SK-N-SH treated with all-trans-retinoic acid at 6 μM for 48 hours (cell line): ENCODE measurements at regions not wholly inside any gene's neighbourhood (a gene's known extent, or its start where the extent isn't known, plus 50 kb on each side); places are given as distances from the start of the nearest gene placed in this dataset.
A peak's percentile ranks its signal among the peaks of the same experiment; 100 is the strongest.

Experiments used
- ATAC-seq: fragments of 200-7000 bp; cut with Tn5 transposase; 3 replicates; pipeline ENCODE4 v1.9.1; 2020; ENCODE audit warnings: mild to moderate bottlenecking, moderate library complexity
- ARNTL ChIP-seq: fragments of 450-650 bp; formaldehyde crosslinking; IDR thresholded peaks from 2 replicates; pipeline ENCODE4 v1.5.0; 2020; ENCODE audit warnings: low read depth, mild to moderate bottlenecking, moderate library complexity, borderline replicate concordance
- BACH2 ChIP-seq: fragments of 250-450 bp; sonication (Bioruptor Pico); IDR thresholded peaks from 2 replicates; pipeline ENCODE4 v1.9.0; 2021; ENCODE audit warnings: mild to moderate bottlenecking, borderline replicate concordance
- CREB5 ChIP-seq: fragments of 250-450 bp; sonication (Bioruptor Pico); IDR thresholded peaks from 2 replicates; pipeline ENCODE4 v1.5.1; 2020; ENCODE audit warnings: low read depth, mild to moderate bottlenecking, moderate library complexity
- CSDC2 ChIP-seq: fragments of 250-450 bp; sonication (Bioruptor Pico); IDR thresholded peaks from 2 replicates; pipeline ENCODE4 v1.5.0; 2020; ENCODE audit warnings: mild to moderate bottlenecking, moderate library complexity
- ESRRG ChIP-seq: fragments of 250-450 bp; sonication (Bioruptor Pico); IDR thresholded peaks from 2 replicates; pipeline ENCODE4 v1.6.1; 2021; ENCODE audit warnings: mild to moderate bottlenecking
- GLIS3 ChIP-seq: fragments of 250-450 bp; sonication (Bioruptor Pico); IDR thresholded peaks from 2 replicates; pipeline ENCODE4 v1.5.0; 2020; ENCODE audit warnings: mild to moderate bottlenecking, moderate library complexity
- ISL1 ChIP-seq: fragments of 250-450 bp; sonication (Bioruptor Pico); IDR thresholded peaks from 2 replicates; pipeline ENCODE4 v2.1.2; 2022; ENCODE audit warnings: mild to moderate bottlenecking, moderate library complexity
- OSR1 ChIP-seq: fragments of 250-450 bp; sonication (Bioruptor Pico); IDR thresholded peaks from 2 replicates; pipeline ENCODE4 v1.8.0; 2022; ENCODE audit warnings: moderate library complexity, mild to moderate bottlenecking, inconsistent platforms
- PPARA ChIP-seq: fragments of 250-450 bp; sonication (Bioruptor Pico); IDR thresholded peaks from 2 replicates; pipeline ENCODE4 v1.5.0; 2020; ENCODE audit warnings: mild to moderate bottlenecking, borderline replicate concordance
- RARB ChIP-seq: fragments of 250-450 bp; sonication (Bioruptor Pico); IDR thresholded peaks from 2 replicates; pipeline ENCODE4 v1.8.0; 2021; ENCODE audit warnings: mild to moderate bottlenecking, moderate library complexity
- SNAI2 ChIP-seq: fragments of 250-450 bp; sonication (Bioruptor Pico); IDR thresholded peaks from 2 replicates; pipeline ENCODE4 v1.5.0; 2020; ENCODE audit warnings: mild to moderate bottlenecking, moderate library complexity
- TCF4 ChIP-seq: fragments of 250-450 bp; sonication (Bioruptor Pico); IDR thresholded peaks from 2 replicates; pipeline ENCODE4 v1.8.0; 2021; ENCODE audit warnings: mild to moderate bottlenecking, moderate library complexity, borderline replicate concordance
- TSHZ2 ChIP-seq: fragments of 250-450 bp; sonication (Bioruptor Pico); IDR thresholded peaks from 2 replicates; pipeline ENCODE4 v1.5.0; 2020; ENCODE audit warnings: mild to moderate bottlenecking, moderate library complexity
- ZC3H10 ChIP-seq: fragments of 250-450 bp; sonication (Bioruptor Pico); IDR thresholded peaks from 2 replicates; pipeline ENCODE4 v1.5.1; 2021; ENCODE audit warnings: mild to moderate bottlenecking, moderate library complexity
- ZFP3 ChIP-seq: fragments of 250-450 bp; sonication (Bioruptor Pico); IDR thresholded peaks from 2 replicates; pipeline ENCODE4 v1.5.0; 2020; ENCODE audit warnings: mild to moderate bottlenecking, moderate library complexity
- ZFP30 ChIP-seq: fragments of 450-650 bp; formaldehyde crosslinking; IDR thresholded peaks from 2 replicates; pipeline ENCODE4 v1.5.0; 2022; ENCODE audit warnings: mild to moderate bottlenecking, moderate library complexity
- ZNF565 ChIP-seq: fragments of 450-650 bp; formaldehyde crosslinking; conservative IDR thresholded peaks from 2 replicates; pipeline ENCODE4 v1.5.0; 2020; ENCODE audit warnings: low read depth, mild to moderate bottlenecking, moderate library complexity
- ZNF8 ChIP-seq: fragments of 450-650 bp; formaldehyde crosslinking; IDR thresholded peaks from 2 replicates; pipeline ENCODE4 v1.5.0; 2020; ENCODE audit warnings: mild to moderate bottlenecking, moderate library complexity
- TF ChIP-seq, protein P1 (sequence below): fragments of 250-450 bp; sonication (Bioruptor Pico); IDR thresholded peaks from 2 replicates; pipeline ENCODE4 v1.5.1; 2021; ENCODE audit warnings: mild to moderate bottlenecking, moderate library complexity
- TF ChIP-seq, protein P2 (sequence below): fragments of 250-450 bp; sonication (Bioruptor Pico); IDR thresholded peaks from 2 replicates; pipeline ENCODE4 v1.8.0; 2021; ENCODE audit warnings: low read depth, mild to moderate bottlenecking, moderate library complexity, borderline replicate concordance
- TF ChIP-seq, protein P3 (sequence below): fragments of 250-450 bp; sonication (Bioruptor Pico); IDR thresholded peaks from 2 replicates; pipeline ENCODE4 v1.8.0; 2020; ENCODE audit warnings: mild to moderate bottlenecking, moderate library complexity, borderline replicate concordance

DNA sequence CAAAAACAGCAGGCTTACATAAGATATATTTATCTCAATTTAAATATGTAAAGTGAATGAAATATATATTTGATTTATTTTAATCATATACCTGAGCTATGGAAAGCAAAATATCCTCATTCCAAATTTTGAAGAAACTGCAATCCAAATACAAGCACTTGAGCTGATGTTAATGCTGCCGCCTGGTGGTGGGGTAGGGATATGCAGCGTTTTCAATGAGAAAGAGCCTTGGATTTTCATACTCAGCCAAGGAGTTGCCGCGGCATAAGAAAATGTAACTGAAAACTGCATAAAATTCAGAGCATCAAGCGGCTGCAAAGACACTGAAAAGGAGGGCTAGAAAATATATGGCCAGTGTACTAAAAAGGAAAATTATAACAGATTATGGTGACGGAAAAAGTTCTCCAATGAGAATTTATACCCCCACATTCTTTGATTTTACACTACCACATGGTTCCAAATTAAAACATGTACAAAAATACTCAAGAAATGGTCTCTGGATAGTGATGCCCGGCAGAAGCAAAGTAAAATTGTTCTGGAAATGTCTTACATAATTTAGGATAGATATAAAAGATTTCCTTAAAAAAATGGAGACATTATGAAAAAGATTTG, 660.3 kb upstream of the PITX2 start:
- peak; percentile 57; the same call in 1 of the 3 replicates for ATAC-seq
- TF ChIP-seq GLIS3 (CRISPR knock-in tag): no peak
- no peak for TF ChIP-seq ZFP3
- no peak for TF ChIP-seq ZNF8 (CRISPR knock-in tag)

GRCh38 chr4:111296466-111296865, 673.6 kb upstream of the PITX2 start:
- peak; percentile 84; the same call in 1 of the 2 replicates for TF ChIP-seq GLIS3 (CRISPR knock-in tag)
- TF ChIP-seq ZFP30 (CRISPR knock-in tag): no peak
- TF ChIP-seq TCF4 (CRISPR knock-in tag): peak; percentile 85
- no peak for TF ChIP-seq OSR1 (CRISPR knock-in tag)
- TF ChIP-seq, protein P1, sequence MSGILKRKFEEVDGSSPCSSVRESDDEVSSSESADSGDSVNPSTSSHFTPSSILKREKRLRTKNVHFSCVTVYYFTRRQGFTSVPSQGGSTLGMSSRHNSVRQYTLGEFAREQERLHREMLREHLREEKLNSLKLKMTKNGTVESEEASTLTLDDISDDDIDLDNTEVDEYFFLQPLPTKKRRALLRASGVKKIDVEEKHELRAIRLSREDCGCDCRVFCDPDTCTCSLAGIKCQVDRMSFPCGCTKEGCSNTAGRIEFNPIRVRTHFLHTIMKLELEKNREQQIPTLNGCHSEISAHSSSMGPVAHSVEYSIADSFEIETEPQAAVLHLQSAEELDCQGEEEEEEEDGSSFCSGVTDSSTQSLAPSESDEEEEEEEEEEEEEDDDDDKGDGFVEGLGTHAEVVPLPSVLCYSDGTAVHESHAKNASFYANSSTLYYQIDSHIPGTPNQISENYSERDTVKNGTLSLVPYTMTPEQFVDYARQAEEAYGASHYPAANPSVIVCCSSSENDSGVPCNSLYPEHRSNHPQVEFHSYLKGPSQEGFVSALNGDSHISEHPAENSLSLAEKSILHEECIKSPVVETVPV: 0 out of 2 replicates have a peak, but pooled peaks have one; percentile 60
- peak; percentile 39; the same call in 1 of the 2 replicates for TF ChIP-seq TSHZ2 (CRISPR knock-in tag)
- no peak for TF ChIP-seq ZFP3
- TF ChIP-seq ISL1 (CRISPR knock-in tag): peak; percentile 58; the same call in 1 of the 2 replicates
- ATAC-seq: no peak

DNA sequence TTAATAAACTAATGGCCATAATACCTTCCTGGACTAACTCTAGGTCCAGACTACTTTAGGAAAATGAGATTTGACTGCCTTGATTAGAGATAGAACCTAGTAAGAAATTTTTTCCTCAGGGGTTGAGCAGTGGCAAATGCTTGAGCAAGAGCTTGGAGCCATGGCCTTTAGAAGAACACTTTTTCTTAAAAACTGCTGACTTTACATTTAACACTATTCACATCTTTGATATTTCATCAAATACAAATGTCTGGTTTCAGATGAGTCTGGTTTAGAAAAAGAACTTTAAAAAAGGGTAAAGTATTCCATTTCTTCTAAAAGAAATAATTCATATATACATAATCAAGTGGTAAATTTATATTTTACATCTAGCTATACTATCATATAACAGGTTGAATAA, 680.9 kb upstream of the PITX2 start:
- TF ChIP-seq CSDC2 (no peak), SNAI2 (no peak), RARB (CRISPR knock-in tag) (no peak), PPARA (CRISPR knock-in tag) (no peak), ZC3H10 (no peak), BACH2 (CRISPR knock-in tag) (no peak), ESRRG (CRISPR knock-in tag) (no peak), TSHZ2 (CRISPR knock-in tag) (no peak), ZNF565 (no peak), ZFP3 (no peak), CREB5 (CRISPR knock-in tag) (no peak), ZFP30 (CRISPR knock-in tag) (no peak), TCF4 (CRISPR knock-in tag) (no peak), ZNF8 (CRISPR knock-in tag) (no peak), ARNTL (CRISPR knock-in tag) (no peak), ISL1 (CRISPR knock-in tag) (no peak), OSR1 (CRISPR knock-in tag) (no peak)
- TF ChIP-seq, protein P2, sequence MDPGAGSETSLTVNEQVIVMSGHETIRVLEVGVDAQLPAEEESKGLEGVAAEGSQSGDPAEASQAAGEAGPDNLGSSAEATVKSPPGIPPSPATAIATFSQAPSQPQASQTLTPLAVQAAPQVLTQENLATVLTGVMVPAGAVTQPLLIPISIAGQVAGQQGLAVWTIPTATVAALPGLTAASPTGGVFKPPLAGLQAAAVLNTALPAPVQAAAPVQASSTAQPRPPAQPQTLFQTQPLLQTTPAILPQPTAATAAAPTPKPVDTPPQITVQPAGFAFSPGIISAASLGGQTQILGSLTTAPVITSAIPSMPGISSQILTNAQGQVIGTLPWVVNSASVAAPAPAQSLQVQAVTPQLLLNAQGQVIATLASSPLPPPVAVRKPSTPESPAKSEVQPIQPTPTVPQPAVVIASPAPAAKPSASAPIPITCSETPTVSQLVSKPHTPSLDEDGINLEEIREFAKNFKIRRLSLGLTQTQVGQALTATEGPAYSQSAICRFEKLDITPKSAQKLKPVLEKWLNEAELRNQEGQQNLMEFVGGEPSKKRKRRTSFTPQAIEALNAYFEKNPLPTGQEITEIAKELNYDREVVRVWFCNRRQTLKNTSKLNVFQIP (CRISPR knock-in tag): no peak
- TF ChIP-seq, protein P1: no peak
- TF ChIP-seq, protein P3, sequence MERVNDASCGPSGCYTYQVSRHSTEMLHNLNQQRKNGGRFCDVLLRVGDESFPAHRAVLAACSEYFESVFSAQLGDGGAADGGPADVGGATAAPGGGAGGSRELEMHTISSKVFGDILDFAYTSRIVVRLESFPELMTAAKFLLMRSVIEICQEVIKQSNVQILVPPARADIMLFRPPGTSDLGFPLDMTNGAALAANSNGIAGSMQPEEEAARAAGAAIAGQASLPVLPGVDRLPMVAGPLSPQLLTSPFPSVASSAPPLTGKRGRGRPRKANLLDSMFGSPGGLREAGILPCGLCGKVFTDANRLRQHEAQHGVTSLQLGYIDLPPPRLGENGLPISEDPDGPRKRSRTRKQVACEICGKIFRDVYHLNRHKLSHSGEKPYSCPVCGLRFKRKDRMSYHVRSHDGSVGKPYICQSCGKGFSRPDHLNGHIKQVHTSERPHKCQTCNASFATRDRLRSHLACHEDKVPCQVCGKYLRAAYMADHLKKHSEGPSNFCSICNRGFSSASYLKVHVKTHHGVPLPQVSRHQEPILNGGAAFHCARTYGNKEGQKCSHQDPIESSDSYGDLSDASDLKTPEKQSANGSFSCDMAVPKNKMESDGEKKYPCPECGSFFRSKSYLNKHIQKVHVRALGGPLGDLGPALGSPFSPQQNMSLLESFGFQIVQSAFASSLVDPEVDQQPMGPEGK (CRISPR knock-in tag): no peak
- TF ChIP-seq, all 23 proteins: peak for 0
- no peak for ATAC-seq
